CD14-positive monocyte (primary cell): ENCODE measurements at regions not wholly inside any gene's neighbourhood (a gene's known extent, or its start where the extent isn't known, plus 50 kb on each side); places are given as distances from the start of the nearest gene placed in this dataset.

Experiments
- DNase-seq, 3 donors: peaks; one replicate each; pipeline ENCODE4 v3.0.0-alpha.2; 2011 to 2022
- H2AFZ ChIP-seq: 2 replicates; pipeline ENCODE4 v1.6.0; 2012; ENCODE audit warnings: mild to moderate bottlenecking, low read depth, low read length, inconsistent platforms; ENCODE audit not compliant: insufficient read depth, poor library complexity, severe bottlenecking
- H3K27ac ChIP-seq, 2 donors: 1 replicate in 1 of 2; 2 replicates in 1 of 2; pipeline ENCODE4 v1.5.1; 2012 to 2013; ENCODE audit warnings: low read length in 2 of 2, control low read depth in 1 of 2, inconsistent platforms in 1 of 2, low read depth in 1 of 2, mild to moderate bottlenecking in 1 of 2
- H3K27me3 ChIP-seq, 2 donors: one replicate each; pipeline versions ENCODE4 v1.6.0 to v1.6.1; 2011 to 2013; ENCODE audit warnings: low read length in 2 of 2; ENCODE audit not compliant: control insufficient read depth in 2 of 2, insufficient read depth in 2 of 2
- H3K36me3 ChIP-seq, 2 donors: replicated peaks in 1 of 2; 1 replicate in 1 of 2; 2 replicates in 1 of 2; pipeline versions ENCODE4 v1.5.1 to v1.6.1; 2012 to 2013; ENCODE audit warnings: low read length in 2 of 2, control low read depth in 1 of 2, inconsistent platforms in 1 of 2, mild to moderate bottlenecking in 1 of 2; ENCODE audit not compliant: insufficient read depth in 2 of 2, control insufficient read depth in 1 of 2
- H3K4me1 ChIP-seq, 2 donors: 1 replicate in 1 of 2; 2 replicates in 1 of 2; pipeline versions ENCODE4 v1.5.1 to v1.6.1; 2012 to 2013; ENCODE audit warnings: low read length in 2 of 2, control low read depth in 1 of 2, inconsistent platforms in 1 of 2, mild to moderate bottlenecking in 1 of 2, moderate library complexity in 1 of 2; ENCODE audit not compliant: insufficient read depth in 2 of 2, control insufficient read depth in 1 of 2
- H3K4me2 ChIP-seq: replicated peaks from 2 replicates; pipeline ENCODE3; 2012; ENCODE audit warnings: low read length, moderate library complexity, mild to moderate bottlenecking; ENCODE audit not compliant: poor library complexity, severe bottlenecking; ENCODE audit errors: extremely low read depth
- H3K4me3 ChIP-seq, 3 experiments: fragments of 200-600 bp in 1 of 3; sonication (generic) in 1 of 3; replicated peaks in 1 of 3; 1 replicate in 2 of 3; 2 replicates in 1 of 3; pipeline ENCODE4 v1.5.1; 2011 to 2013; ENCODE audit warnings: low read length in 3 of 3, mild to moderate bottlenecking in 3 of 3, control low read depth in 2 of 3, low read depth in 2 of 3, inconsistent platforms in 1 of 3, moderate library complexity in 1 of 3
- H3K79me2 ChIP-seq: 2 replicates; pipeline ENCODE4 v1.6.0; 2012; ENCODE audit warnings: mild to moderate bottlenecking, control low read depth, inconsistent platforms, low read length, moderate library complexity; ENCODE audit not compliant: insufficient read depth
- H3K9ac ChIP-seq: 2 replicates; pipeline ENCODE4 v1.6.0; 2017; ENCODE audit warnings: low read length, mild to moderate bottlenecking; ENCODE audit not compliant: insufficient read depth, poor library complexity, severe bottlenecking
- H3K9me3 ChIP-seq, 2 donors: replicated peaks in 1 of 2; 1 replicate in 1 of 2; 2 replicates in 1 of 2; pipeline versions ENCODE4 v1.5.1 to v1.6.1; 2012 to 2013; ENCODE audit warnings: low read length in 2 of 2, control low read depth in 1 of 2; ENCODE audit not compliant: control insufficient read depth in 1 of 2, insufficient read depth in 1 of 2
- H4K20me1 ChIP-seq: 2 replicates; pipeline ENCODE4 v1.6.0; 2012; ENCODE audit warnings: mild to moderate bottlenecking, low read length, control low read depth, moderate library complexity; ENCODE audit not compliant: insufficient read depth
- H3K27ac Mint-ChIP-seq, 7 donors: one replicate each; pipeline ENCODE4 v1.8.0; 2020; ENCODE audit warnings: mild to moderate bottlenecking in 7 of 7, mixed read lengths in 7 of 7, moderate library complexity in 6 of 7, inconsistent platforms in 2 of 7
- H3K27me3 Mint-ChIP-seq, 3 donors: one replicate each; pipeline ENCODE4 v1.8.0; 2021 to 2022; ENCODE audit warnings: low read depth in 3 of 3, mild to moderate bottlenecking in 3 of 3, mixed read lengths in 3 of 3, moderate library complexity in 3 of 3, inconsistent platforms in 1 of 3
- H3K36me3 Mint-ChIP-seq, 2 donors: one replicate each; pipeline ENCODE4 v1.8.0; 2020; ENCODE audit warnings: mixed read lengths in 2 of 2, inconsistent platforms in 1 of 2, mild to moderate bottlenecking in 1 of 2
- H3K4me1 Mint-ChIP-seq: one replicate; pipeline ENCODE4 v1.8.0; 2020; ENCODE audit warnings: mild to moderate bottlenecking, mixed read lengths
- H3K4me3 Mint-ChIP-seq, 2 donors: one replicate each; pipeline ENCODE4 v1.8.0; 2020; ENCODE audit warnings: mild to moderate bottlenecking in 2 of 2, mixed read lengths in 2 of 2, moderate library complexity in 1 of 2
- H3K9me3 Mint-ChIP-seq, 7 donors: one replicate each; pipeline ENCODE4 v1.8.0; 2020 to 2022; ENCODE audit warnings: mixed read lengths in 7 of 7, mild to moderate bottlenecking in 6 of 7, moderate library complexity in 6 of 7, inconsistent platforms in 2 of 7
- WGBS: methylation state at CpG from one replicate; pipeline ENCODE4 v1.1.5; 2013; ENCODE audit warnings: missing lambda C conversion rate; ENCODE audit not compliant: insufficient coverage; 5-methylcytosine and 5-hydroxymethylcytosine counted together
- intact Hi-C, 2 donors: fragments of 100-400 bp; cut with micrococcal nuclease; formaldehyde crosslinking; loops; one replicate each; pipeline versions ENCODE4 v1.15.0 to v1.15.1; 2023
- TF ChIP-seq, protein P1 (sequence below): fragments of 200-600 bp; IDR thresholded peaks from one replicate; pipeline ENCODE4 v1.8.0; 2022; ENCODE audit warnings: antibody characterized with exemption, mild to moderate bottlenecking

DNA sequence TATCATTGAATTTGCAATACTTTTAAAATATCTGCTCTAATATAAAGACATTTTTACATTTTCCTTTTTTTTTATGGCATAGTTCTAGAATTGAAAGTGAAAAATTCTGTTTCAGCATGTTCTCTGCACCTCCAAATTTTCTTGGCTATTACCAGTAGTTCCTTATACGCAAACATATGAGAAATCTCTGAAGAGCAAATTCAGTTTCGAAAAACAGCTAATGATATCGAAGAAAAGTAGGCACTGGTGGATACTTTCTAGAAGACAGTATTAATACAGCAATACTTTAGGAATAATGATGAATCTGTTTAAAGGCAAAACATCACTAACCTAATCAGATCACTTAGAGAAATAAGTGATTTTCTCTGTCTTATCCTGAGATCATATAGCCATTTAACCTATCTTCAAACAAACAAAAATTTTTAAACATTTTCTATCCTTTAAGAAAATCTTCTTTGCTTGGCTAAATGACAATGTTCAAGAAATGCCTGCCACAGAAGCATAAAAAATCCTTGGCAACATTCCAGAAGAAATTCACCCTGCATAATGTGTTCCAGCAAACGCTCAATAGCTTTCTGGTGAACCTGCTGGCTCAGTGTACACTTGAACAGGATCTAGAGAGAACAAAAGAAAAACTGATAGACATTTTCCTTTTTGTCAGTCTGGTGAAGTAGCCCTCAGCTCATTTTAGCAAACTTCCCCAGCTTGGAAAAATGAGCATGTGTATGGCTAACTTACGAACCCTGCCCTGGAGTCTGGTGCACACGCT, 51.2 kb upstream of the KLF3 start:
- no peak overlapping the region for H2AFZ ChIP-seq
- TF ChIP-seq, protein P1, sequence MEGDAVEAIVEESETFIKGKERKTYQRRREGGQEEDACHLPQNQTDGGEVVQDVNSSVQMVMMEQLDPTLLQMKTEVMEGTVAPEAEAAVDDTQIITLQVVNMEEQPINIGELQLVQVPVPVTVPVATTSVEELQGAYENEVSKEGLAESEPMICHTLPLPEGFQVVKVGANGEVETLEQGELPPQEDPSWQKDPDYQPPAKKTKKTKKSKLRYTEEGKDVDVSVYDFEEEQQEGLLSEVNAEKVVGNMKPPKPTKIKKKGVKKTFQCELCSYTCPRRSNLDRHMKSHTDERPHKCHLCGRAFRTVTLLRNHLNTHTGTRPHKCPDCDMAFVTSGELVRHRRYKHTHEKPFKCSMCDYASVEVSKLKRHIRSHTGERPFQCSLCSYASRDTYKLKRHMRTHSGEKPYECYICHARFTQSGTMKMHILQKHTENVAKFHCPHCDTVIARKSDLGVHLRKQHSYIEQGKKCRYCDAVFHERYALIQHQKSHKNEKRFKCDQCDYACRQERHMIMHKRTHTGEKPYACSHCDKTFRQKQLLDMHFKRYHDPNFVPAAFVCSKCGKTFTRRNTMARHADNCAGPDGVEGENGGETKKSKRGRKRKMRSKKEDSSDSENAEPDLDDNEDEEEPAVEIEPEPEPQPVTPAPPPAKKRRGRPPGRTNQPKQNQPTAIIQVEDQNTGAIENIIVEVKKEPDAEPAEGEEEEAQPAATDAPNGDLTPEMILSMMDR, result no peak
- peaks cover 0 to 2% (median 0%) of the 10 kb centered on the region in 3 donors for H3K27me3 Mint-ChIP-seq
- peaks cover 0 to 2% (median 0%) of the 10 kb centered on the region in 7 donors for H3K9me3 Mint-ChIP-seq
- H3K4me3 Mint-ChIP-seq, result no peak overlapping the region
- H3K4me2 ChIP-seq, result no peak overlapping the region
- intact Hi-C loops, result no loop called here
- H4K20me1 ChIP-seq, result no peaks in the 10 kb centered on the region
- H3K4me1 ChIP-seq, result peaks cover 50 to 71% of the 10 kb centered on the region in 2 donors
- H3K79me2 ChIP-seq, result no peaks in the 10 kb centered on the region
- H3K9me3 ChIP-seq, result no peaks in the 10 kb centered on the region
- peaks cover 62% of the 10 kb centered on the region for H3K4me1 Mint-ChIP-seq
- H3K4me3 ChIP-seq, result no peak overlapping the region
- no peaks in the 10 kb centered on the region for H3K36me3 ChIP-seq
- no peak overlapping the region for H3K27ac Mint-ChIP-seq
- DNase-seq, result no peak
- no peaks in the 10 kb centered on the region for H3K36me3 Mint-ChIP-seq
- 79% methylated on average over 2 of the region's 6 CpGs for WGBS
- H3K27ac ChIP-seq, result no peak overlapping the region
- H3K27me3 ChIP-seq, result no peaks in the 10 kb centered on the region
- H3K9ac ChIP-seq, result no peak overlapping the region
